Endodermal cell (in vitro differentiated cells): ENCODE measurements at regions not wholly inside any gene's neighbourhood (a gene's known extent, or its start where the extent isn't known, plus 50 kb on each side); places are given as distances from the start of the nearest gene placed in this dataset.

Source experiments
- DNase-seq: peaks from one replicate; pipeline ENCODE4 v3.0.0-alpha.2; 2017
- H3K27ac ChIP-seq: 2 replicates; pipeline ENCODE4 v1.5.1; 2013; ENCODE audit warnings: mild to moderate bottlenecking, low read depth, low read length, moderate library complexity
- H3K27me3 ChIP-seq: 2 replicates; pipeline ENCODE4 v1.6.1; 2013; ENCODE audit warnings: mild to moderate bottlenecking, low read length, moderate library complexity; ENCODE audit not compliant: insufficient read depth, control insufficient read depth, poor library complexity, severe bottlenecking
- H3K36me3 ChIP-seq: 2 replicates; pipeline ENCODE4 v1.7.0; 2013; ENCODE audit warnings: mild to moderate bottlenecking, low read length, moderate library complexity; ENCODE audit not compliant: control insufficient read depth, insufficient read depth
- H3K4me1 ChIP-seq: one replicate; pipeline ENCODE4 v1.7.0; 2013; ENCODE audit warnings: low read length; ENCODE audit not compliant: control insufficient read depth, insufficient read depth
- H3K4me3 ChIP-seq: 2 replicates; pipeline ENCODE4 v1.5.1; 2013; ENCODE audit warnings: mild to moderate bottlenecking, low read length, moderate library complexity
- H3K9ac ChIP-seq: 2 replicates; pipeline ENCODE4 v1.6.1; 2013; ENCODE audit warnings: mild to moderate bottlenecking, low read length, moderate library complexity; ENCODE audit not compliant: poor library complexity, severe bottlenecking; ENCODE audit errors: extremely low read depth
- H3K9me3 ChIP-seq: 2 replicates; pipeline ENCODE4 v1.6.1; 2013; ENCODE audit warnings: mild to moderate bottlenecking, low read length, moderate library complexity; ENCODE audit not compliant: control insufficient read depth
- H3K27ac Mint-ChIP-seq: 2 replicates; pipeline ENCODE4 v1.8.0; 2020; ENCODE audit warnings: mixed read lengths
- H3K27me3 Mint-ChIP-seq: 2 replicates; pipeline ENCODE4 v1.8.0; 2021; ENCODE audit warnings: mild to moderate bottlenecking, mixed read lengths; ENCODE audit not compliant: insufficient read depth
- H3K36me3 Mint-ChIP-seq: 2 replicates; pipeline ENCODE4 v1.8.0; 2020; ENCODE audit warnings: low read depth, mixed read lengths
- H3K4me1 Mint-ChIP-seq: 2 replicates; pipeline ENCODE4 v1.8.0; 2020; ENCODE audit warnings: mixed read lengths
- H3K4me3 Mint-ChIP-seq: 2 replicates; pipeline ENCODE4 v1.8.0; 2020; ENCODE audit warnings: mild to moderate bottlenecking, moderate library complexity, mixed read lengths
- H3K9me3 Mint-ChIP-seq: 2 replicates; pipeline ENCODE4 v1.8.0; 2020; ENCODE audit warnings: mild to moderate bottlenecking, mixed read lengths
- CTCF ChIP-seq: fragments of 200-600 bp; sonication (generic); conservative IDR thresholded peaks from 2 replicates; pipeline ENCODE4 v1.5.0; 2021; ENCODE audit warnings: antibody characterized with exemption, mild to moderate bottlenecking
- WGBS, 2 experiments: methylation state at CpG; one replicate each; pipeline versions ENCODE4 v1.1.5 to v1.1.7; 2013; ENCODE audit warnings: missing lambda C conversion rate in 2 of 2, mixed read lengths in 1 of 2; ENCODE audit not compliant: insufficient coverage in 1 of 2, insufficient read length in 1 of 2; 5-methylcytosine and 5-hydroxymethylcytosine counted together

DNA sequence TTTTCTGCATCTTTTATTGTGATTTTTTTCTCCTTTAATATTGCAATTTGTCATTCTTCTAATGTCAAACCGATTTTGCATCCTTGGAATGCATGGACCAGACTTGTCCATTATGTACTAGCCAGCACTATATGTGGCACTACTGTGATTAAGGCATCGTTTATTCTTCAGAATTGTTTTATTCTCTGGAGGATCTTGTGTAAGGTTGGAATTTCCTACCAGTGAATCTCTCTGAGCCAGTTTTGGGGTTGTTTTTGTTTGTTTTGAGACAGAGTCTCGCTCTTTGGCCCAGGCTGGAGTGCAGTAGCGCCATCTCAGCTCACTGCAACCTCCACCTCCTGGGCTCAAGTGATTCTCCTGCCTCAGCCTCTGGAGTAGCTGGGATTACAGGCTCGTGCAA, 58.5 kb downstream of the IGLL5 start:
- H3K27me3 Mint-ChIP-seq = peaks cover 14% of the 10 kb centered on the region
- no peaks in the 10 kb centered on the region for H3K4me1 ChIP-seq
- H3K4me3 Mint-ChIP-seq = no peak overlapping the region
- H3K4me1 Mint-ChIP-seq = no peaks in the 10 kb centered on the region
- TF ChIP-seq CTCF = no peak
- no peaks in the 10 kb centered on the region for H3K9me3 Mint-ChIP-seq
- no peak overlapping the region for H3K27ac Mint-ChIP-seq
- no peak overlapping the region for H3K4me3 ChIP-seq
- DNase-seq = no peak
- H3K9me3 ChIP-seq = no peaks in the 10 kb centered on the region
- no peaks in the 10 kb centered on the region for H3K36me3 Mint-ChIP-seq
- no peak overlapping the region for H3K27ac ChIP-seq
- no peaks in the 10 kb centered on the region for H3K36me3 ChIP-seq
- 81% methylated on average over 5 of the region's 5 CpGs; no CpG with 5 or more reads in 1 of the 2 experiments for WGBS, 2 experiments
- H3K9ac ChIP-seq = no peak overlapping the region
- H3K27me3 ChIP-seq = no peaks in the 10 kb centered on the region

DNA sequence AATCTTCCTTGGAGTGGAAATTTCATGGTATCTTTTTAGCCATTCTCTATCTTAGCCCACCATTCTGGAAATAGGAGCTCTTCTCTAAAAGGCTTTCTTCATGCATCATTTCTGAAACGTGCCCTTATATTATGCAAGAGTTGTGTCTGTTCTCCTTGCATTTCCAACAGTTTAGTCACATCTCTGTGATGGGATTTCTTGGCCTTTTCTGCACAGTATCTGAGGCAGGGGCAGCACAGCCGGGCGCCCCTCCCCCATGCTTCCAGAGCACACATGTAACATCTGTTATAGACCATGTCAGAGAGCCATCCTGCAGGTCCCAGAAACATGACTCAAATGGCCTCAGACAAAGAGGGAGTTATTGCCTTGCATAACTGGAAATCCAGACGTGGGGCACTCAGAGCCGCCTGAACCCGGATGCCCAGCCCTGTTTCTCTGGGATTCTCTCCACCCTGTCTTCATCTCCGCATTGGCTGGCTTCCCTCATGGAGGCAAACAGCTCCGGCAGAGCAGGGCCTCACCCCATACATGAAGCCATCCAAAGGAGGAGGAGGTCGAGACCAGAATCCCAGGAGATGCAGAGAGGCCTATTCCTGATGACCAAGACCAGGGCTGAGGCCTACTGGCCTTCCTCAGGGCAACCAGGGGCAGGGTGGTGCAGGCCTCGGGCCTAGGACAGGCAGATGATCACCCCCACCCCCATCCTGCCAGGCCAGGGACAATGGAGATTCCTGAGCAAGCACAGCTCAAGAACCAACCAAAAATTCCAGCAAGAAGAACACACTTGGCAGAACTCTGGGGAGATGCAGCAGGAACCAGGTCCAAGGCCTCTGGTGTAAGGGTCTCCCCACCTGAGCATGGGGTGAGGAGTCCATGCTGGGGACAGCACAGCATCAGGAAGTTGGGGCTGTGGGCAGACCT, 61.3 kb downstream of the IGLL5 start:
- Histone ChIP-seq H3K9ac (no peak overlapping the region), H3K27me3 (peaks cover 9% of the 10 kb centered on the region), H3K4me3 (no peak overlapping the region), H3K4me1 (no peaks in the 10 kb centered on the region), H3K27ac (no peak overlapping the region), H3K9me3 (no peaks in the 10 kb centered on the region), H3K36me3 (no peaks in the 10 kb centered on the region)
- Mint-ChIP-seq H3K4me1 (peaks cover 4% of the 10 kb centered on the region), H3K36me3 (no peaks in the 10 kb centered on the region), H3K27me3 (peaks cover 37% of the 10 kb centered on the region), H3K9me3 (no peaks in the 10 kb centered on the region), H3K27ac (no peak overlapping the region), H3K4me3 (no peak overlapping the region)
- WGBS, 2 experiments = 82 to 86% methylated on average over 5 to 10 of the region's 10 CpGs
- no peak for TF ChIP-seq CTCF
- DNase-seq = peak; percentile 30

GRCh38 chr22:22949953-22950352, 62.3 kb downstream of the IGLL5 start:
- H3K36me3 ChIP-seq = no peaks in the 10 kb centered on the region
- H3K27ac ChIP-seq = no peak overlapping the region
- TF ChIP-seq CTCF = no peak
- peaks cover 16% of the 10 kb centered on the region for H3K27me3 ChIP-seq
- Mint-ChIP-seq H3K4me1 (peaks cover 6% of the 10 kb centered on the region), H3K4me3 (no peak overlapping the region), H3K27ac (no peak overlapping the region), H3K36me3 (no peaks in the 10 kb centered on the region), H3K27me3 (peaks cover 40% of the 10 kb centered on the region), H3K9me3 (no peaks in the 10 kb centered on the region)
- 85% methylated on average over 1 of the region's 1 CpG; no CpG with 5 or more reads in 1 of the 2 experiments for WGBS, 2 experiments
- no peak for DNase-seq
- no peak overlapping the region for H3K4me3 ChIP-seq
- no peaks in the 10 kb centered on the region for H3K9me3 ChIP-seq
- no peaks in the 10 kb centered on the region for H3K4me1 ChIP-seq
- H3K9ac ChIP-seq = no peak overlapping the region
